ENCODE measurements at regions not wholly inside any gene's neighbourhood (a gene's known extent, or its start where the extent isn't known, plus 50 kb on each side); places are given as distances from the start of the nearest gene placed in this dataset.

GRCh38 chr4:123528501-123529277, 132.1 kb downstream of the SPRY1 start:
- H3K27me3 Mint-ChIP-seq (ENCODE audit: low read depth, unreplicated experiment), result no peaks in the 10 kb centered on the region
- Histone ChIP-seq H3K4me3 (ENCODE audit: insufficient read depth, low read depth, low read length) (no peak overlapping the region), H3K36me3 (ENCODE audit: insufficient read depth, low read length) (no peaks in the 10 kb centered on the region), H3K9ac (ENCODE audit: low read length) (no peak overlapping the region), H3K9me3 (ENCODE audit: insufficient read depth, low read depth, low read length) (no peaks in the 10 kb centered on the region), H4K20me1 (ENCODE audit: insufficient read depth, low read length) (no peaks in the 10 kb centered on the region), H3K79me2 (ENCODE audit: insufficient read depth, low read length) (no peaks in the 10 kb centered on the region), H3K4me2 (ENCODE audit: low read length) (no peak overlapping the region), H3K4me1 (ENCODE audit: insufficient read depth, low read length) (no peaks in the 10 kb centered on the region), H2AFZ (ENCODE audit: low read depth, low read length) (no peak overlapping the region), H3K27me3 (ENCODE audit: insufficient read depth, low read length) (no peaks in the 10 kb centered on the region), H3K27ac (ENCODE audit: low read depth, low read length) (no peak overlapping the region)
- no peak for FAIRE-seq
- no peak overlapping the region for H3K27ac Mint-ChIP-seq (ENCODE audit: unreplicated experiment)
- no peak overlapping the region for H3K4me3 Mint-ChIP-seq (ENCODE audit: unreplicated experiment)
- no peak for DNase-seq (ENCODE audit: low read depth)
- H3K36me3 Mint-ChIP-seq (ENCODE audit: low read depth, unreplicated experiment), result no peaks in the 10 kb centered on the region
- no peak for TF ChIP-seq EZH2 (IDR thresholded peaks at IDR 0.05; ENCODE audit: insufficient read depth, low read length)
- no peak for TF ChIP-seq CTCF (IDR thresholded peaks at IDR 0.05; ENCODE audit: insufficient read depth, low read depth, low read length)
- H3K4me1 Mint-ChIP-seq (ENCODE audit: low read depth, unreplicated experiment), result no peaks in the 10 kb centered on the region
- H3K9me3 Mint-ChIP-seq (ENCODE audit: unreplicated experiment), result no peaks in the 10 kb centered on the region

DNA sequence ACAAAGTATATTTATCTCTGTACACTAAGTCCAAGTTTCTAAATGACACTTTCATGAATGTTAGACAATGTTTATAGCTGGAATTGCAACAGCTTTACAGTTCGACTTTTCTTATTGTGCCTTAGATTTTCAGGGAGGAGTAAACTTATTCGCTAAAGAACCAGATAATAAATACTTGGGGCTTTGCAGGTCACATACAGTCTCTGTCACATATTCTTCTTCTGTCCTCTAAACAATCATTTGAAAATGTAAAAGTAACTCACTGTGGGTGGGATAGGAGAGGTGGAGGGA, 132.6 kb downstream of the SPRY1 start:
- no peaks in the 10 kb centered on the region for H3K36me3 ChIP-seq (ENCODE audit: insufficient read depth, low read length)
- no peak overlapping the region for H3K4me3 ChIP-seq (ENCODE audit: insufficient read depth, low read depth, low read length)
- no peaks in the 10 kb centered on the region for H3K27me3 ChIP-seq (ENCODE audit: insufficient read depth, low read length)
- Mint-ChIP-seq H3K27ac (ENCODE audit: unreplicated experiment) (no peak overlapping the region), H3K4me1 (ENCODE audit: low read depth, unreplicated experiment) (no peaks in the 10 kb centered on the region), H3K9me3 (ENCODE audit: unreplicated experiment) (peaks cover 1% of the 10 kb centered on the region), H3K27me3 (ENCODE audit: low read depth, unreplicated experiment) (no peaks in the 10 kb centered on the region), H3K4me3 (ENCODE audit: unreplicated experiment) (no peak overlapping the region), H3K36me3 (ENCODE audit: low read depth, unreplicated experiment) (no peaks in the 10 kb centered on the region)
- FAIRE-seq (no peak), DNase-seq (ENCODE audit: low read depth) (no peak)
- H3K9ac ChIP-seq (ENCODE audit: low read length), result no peak overlapping the region
- H4K20me1 ChIP-seq (ENCODE audit: insufficient read depth, low read length), result no peaks in the 10 kb centered on the region
- no peaks in the 10 kb centered on the region for H3K79me2 ChIP-seq (ENCODE audit: insufficient read depth, low read length)
- H2AFZ ChIP-seq (ENCODE audit: low read depth, low read length), result no peak overlapping the region
- H3K9me3 ChIP-seq (ENCODE audit: insufficient read depth, low read depth, low read length), result no peaks in the 10 kb centered on the region
- no peaks in the 10 kb centered on the region for H3K4me1 ChIP-seq (ENCODE audit: insufficient read depth, low read length)
- no peak overlapping the region for H3K27ac ChIP-seq (ENCODE audit: low read depth, low read length)
- H3K4me2 ChIP-seq (ENCODE audit: low read length), result no peak overlapping the region
- TF ChIP-seq CTCF (IDR thresholded peaks at IDR 0.05; ENCODE audit: insufficient read depth, low read depth, low read length), result no peak
- TF ChIP-seq EZH2 (IDR thresholded peaks at IDR 0.05; ENCODE audit: insufficient read depth, low read length), result no peak

GRCh38 chr4:123530357-123530756, 133.8 kb downstream of the SPRY1 start:
- no peak for DNase-seq (ENCODE audit: low read depth)
- no peak overlapping the region for H2AFZ ChIP-seq (ENCODE audit: low read depth, low read length)
- no peak overlapping the region for H3K27ac ChIP-seq (ENCODE audit: low read depth, low read length)
- Mint-ChIP-seq H3K27ac (ENCODE audit: unreplicated experiment) (no peak overlapping the region), H3K9me3 (ENCODE audit: unreplicated experiment) (peaks cover 1% of the 10 kb centered on the region), H3K4me1 (ENCODE audit: low read depth, unreplicated experiment) (no peaks in the 10 kb centered on the region), H3K4me3 (ENCODE audit: unreplicated experiment) (no peak overlapping the region), H3K36me3 (ENCODE audit: low read depth, unreplicated experiment) (no peaks in the 10 kb centered on the region), H3K27me3 (ENCODE audit: low read depth, unreplicated experiment) (no peaks in the 10 kb centered on the region)
- no peak overlapping the region for H3K4me3 ChIP-seq (ENCODE audit: insufficient read depth, low read depth, low read length)
- H3K27me3 ChIP-seq (ENCODE audit: insufficient read depth, low read length), result no peaks in the 10 kb centered on the region
- H3K9ac ChIP-seq (ENCODE audit: low read length), result no peak overlapping the region
- no peaks in the 10 kb centered on the region for H3K9me3 ChIP-seq (ENCODE audit: insufficient read depth, low read depth, low read length)
- no peaks in the 10 kb centered on the region for H3K79me2 ChIP-seq (ENCODE audit: insufficient read depth, low read length)
- H3K4me2 ChIP-seq (ENCODE audit: low read length), result no peak overlapping the region
- H3K36me3 ChIP-seq (ENCODE audit: insufficient read depth, low read length), result no peaks in the 10 kb centered on the region
- no peaks in the 10 kb centered on the region for H4K20me1 ChIP-seq (ENCODE audit: insufficient read depth, low read length)
- no peaks in the 10 kb centered on the region for H3K4me1 ChIP-seq (ENCODE audit: insufficient read depth, low read length)
- TF ChIP-seq CTCF (IDR thresholded peaks at IDR 0.05; ENCODE audit: insufficient read depth, low read depth, low read length) (no peak), EZH2 (IDR thresholded peaks at IDR 0.05; ENCODE audit: insufficient read depth, low read length) (no peak)
- FAIRE-seq, result no peak
